ENCODE measurements at regions not wholly inside any gene's neighbourhood (a gene's known extent, or its start where the extent isn't known, plus 50 kb on each side); places are given as distances from the start of the nearest gene placed in this dataset.

DNA sequence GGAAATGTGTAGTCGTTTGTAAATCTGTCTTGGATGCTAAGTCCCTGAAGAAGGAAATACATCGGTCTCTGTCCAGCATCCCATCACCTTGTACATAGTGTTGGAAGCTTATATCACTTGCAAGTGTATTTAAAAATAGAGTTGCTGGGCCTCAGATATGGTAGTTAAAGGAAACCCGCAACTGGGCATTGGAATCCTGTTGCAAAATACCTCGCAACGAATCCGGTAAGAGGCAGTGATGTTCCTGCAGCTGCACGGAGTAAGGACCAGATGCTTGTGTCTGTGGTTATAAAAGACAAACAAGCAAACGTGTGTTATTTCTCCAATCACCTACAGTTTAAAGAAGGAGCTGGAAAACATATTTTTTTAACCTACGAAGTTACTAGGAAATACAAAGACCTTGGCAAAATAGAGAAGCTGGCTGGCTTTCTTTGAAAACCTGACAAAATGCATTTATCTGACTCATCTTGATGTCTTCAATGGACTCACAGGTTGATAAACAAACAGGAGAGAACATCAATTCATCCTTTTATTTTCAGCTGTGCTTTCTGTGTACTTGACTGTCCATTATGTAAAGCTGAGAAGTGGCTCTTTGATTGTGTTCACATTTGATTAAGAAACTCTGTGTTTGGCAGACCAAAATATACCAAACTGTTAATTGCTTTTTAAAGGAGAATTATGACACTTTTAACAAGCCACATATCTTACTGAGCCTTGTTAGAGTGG, 326.4 kb downstream of the SFMBT2 start:
- Histone ChIP-seq H3K4me1 (ENCODE audit: insufficient read depth, low read length) (no peaks in the 10 kb centered on the region), H2AFZ (ENCODE audit: low read length) (no peak overlapping the region), H3K4me2 (ENCODE audit: low read depth, low read length) (no peak overlapping the region), H3K27me3 (ENCODE audit: control insufficient read depth in 1 of 2, insufficient read depth in 2 of 2, low read length in 2 of 2) (peaks cover 0 to 9% of the 10 kb centered on the region in 2 experiments; a peak in 2 of 5 replicates), H4K20me1 (ENCODE audit: insufficient read depth, low read length) (no peaks in the 10 kb centered on the region), H3K27ac (ENCODE audit: extremely low read length, insufficient read depth, low read length) (no peak overlapping the region), H3K79me2 (ENCODE audit: insufficient read depth, low read length) (no peaks in the 10 kb centered on the region), H3K9ac (ENCODE audit: insufficient read depth, low read depth, low read length) (no peak overlapping the region), H3K9me3 (ENCODE audit: low read length) (no peaks in the 10 kb centered on the region), H3K4me3 (replicated peaks in 1 of 3; ENCODE audit: insufficient read depth in 1 of 3, low read depth in 2 of 3, low read length in 3 of 3) (no peak overlapping the region), H3K36me3 (replicated peaks in 1 of 2; ENCODE audit: control insufficient read depth in 1 of 2, insufficient read depth in 2 of 2, low read length in 2 of 2) (no peaks in the 10 kb centered on the region)
- in situ Hi-C loops (cut with HindIII; ENCODE audit: extremely low pct_ligation_motif_present, low pct_unique_long_range_greater_than_20kb) (no loop called here), intact Hi-C loops (cut with micrococcal nuclease; ENCODE audit: unreplicated experiment) (no loop called here)
- BruUV-seq (replicated peaks): no TSS peak
- FAIRE-seq (no peak), DNase-seq (ENCODE audit: low spot score) (no peak), ATAC-seq (no peak)
- ChIA-PET POLR2A (no interaction called here), CTCF (ENCODE audit: low intra/inter-chr PET ratio, low total read pairs) (no interaction called here)
- 10% methylated on average over 9 of the region's 9 CpGs for WGBS (ENCODE audit: low lambda C conversion rate)
- TF ChIP-seq HOXA9 (CRISPR knock-in tag; IDR thresholded peaks at IDR 0.05; ENCODE audit: borderline replicate concordance): no peak
- no peak for TF ChIP-seq HOXA3 (CRISPR knock-in tag; IDR thresholded peaks at IDR 0.05)

DNA sequence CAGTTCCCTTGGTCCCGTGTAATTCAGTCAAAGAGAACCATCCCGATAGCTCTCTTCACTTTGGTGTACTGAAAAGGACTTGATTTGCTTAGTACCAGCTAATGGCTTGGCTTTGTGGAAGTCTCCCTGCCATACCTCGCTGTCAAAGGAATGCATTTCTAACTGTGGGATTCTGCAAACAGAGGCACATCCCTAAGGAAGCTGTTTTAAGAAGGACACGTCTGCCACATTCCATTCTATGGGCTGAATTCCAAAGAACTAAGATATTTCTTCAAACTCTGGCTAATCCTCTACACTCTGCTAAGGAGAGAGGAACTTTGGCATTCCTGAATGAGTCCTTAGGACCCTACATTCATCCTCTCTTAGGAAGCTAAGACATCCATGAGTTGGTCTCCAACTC, 327.9 kb downstream of the SFMBT2 start:
- Histone ChIP-seq H3K9me3 (ENCODE audit: low read length) (no peaks in the 10 kb centered on the region), H3K9ac (ENCODE audit: insufficient read depth, low read depth, low read length) (no peak overlapping the region), H3K27me3 (ENCODE audit: control insufficient read depth in 1 of 2, insufficient read depth in 2 of 2, low read length in 2 of 2) (peaks cover 0 to 9% of the 10 kb centered on the region in 2 experiments; a peak in 2 of 5 replicates), H3K4me2 (ENCODE audit: low read depth, low read length) (no peak overlapping the region), H3K4me3 (replicated peaks in 1 of 3; ENCODE audit: insufficient read depth in 1 of 3, low read depth in 2 of 3, low read length in 3 of 3) (no peak overlapping the region), H4K20me1 (ENCODE audit: insufficient read depth, low read length) (no peaks in the 10 kb centered on the region), H3K36me3 (replicated peaks in 1 of 2; ENCODE audit: control insufficient read depth in 1 of 2, insufficient read depth in 2 of 2, low read length in 2 of 2) (no peaks in the 10 kb centered on the region), H2AFZ (ENCODE audit: low read length) (no peak overlapping the region), H3K27ac (ENCODE audit: extremely low read length, insufficient read depth, low read length) (no peak overlapping the region), H3K79me2 (ENCODE audit: insufficient read depth, low read length) (no peaks in the 10 kb centered on the region), H3K4me1 (ENCODE audit: insufficient read depth, low read length) (no peaks in the 10 kb centered on the region)
- in situ Hi-C loops (cut with HindIII; ENCODE audit: extremely low pct_ligation_motif_present, low pct_unique_long_range_greater_than_20kb): no loop called here
- BruUV-seq (replicated peaks): no TSS peak
- ATAC-seq (no peak), FAIRE-seq (no peak), DNase-seq (ENCODE audit: low spot score) (no peak)
- ChIA-PET CTCF (ENCODE audit: low intra/inter-chr PET ratio, low total read pairs) (no interaction called here), POLR2A (no interaction called here)
- intact Hi-C loops (cut with micrococcal nuclease; ENCODE audit: unreplicated experiment): no loop called here
- WGBS (ENCODE audit: low lambda C conversion rate): 0% methylated on average over 4 of the region's 4 CpGs
- TF ChIP-seq, protein P1, sequence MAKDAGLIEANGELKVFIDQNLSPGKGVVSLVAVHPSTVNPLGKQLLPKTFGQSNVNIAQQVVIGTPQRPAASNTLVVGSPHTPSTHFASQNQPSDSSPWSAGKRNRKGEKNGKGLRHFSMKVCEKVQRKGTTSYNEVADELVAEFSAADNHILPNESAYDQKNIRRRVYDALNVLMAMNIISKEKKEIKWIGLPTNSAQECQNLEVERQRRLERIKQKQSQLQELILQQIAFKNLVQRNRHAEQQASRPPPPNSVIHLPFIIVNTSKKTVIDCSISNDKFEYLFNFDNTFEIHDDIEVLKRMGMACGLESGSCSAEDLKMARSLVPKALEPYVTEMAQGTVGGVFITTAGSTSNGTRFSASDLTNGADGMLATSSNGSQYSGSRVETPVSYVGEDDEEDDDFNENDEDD (CRISPR knock-in tag; IDR thresholded peaks at IDR 0.05; ENCODE audit: borderline replicate concordance): no peak
- TF ChIP-seq STAT5B (CRISPR knock-in tag; IDR thresholded peaks at IDR 0.05): no peak
- no peak for TF ChIP-seq RFXAP (CRISPR knock-in tag; IDR thresholded peaks at IDR 0.05; ENCODE audit: borderline replicate concordance)
- no peak for TF ChIP-seq TP53 (CRISPR knock-in tag; conservative IDR thresholded peaks at IDR 0.05)
- no peak for TF ChIP-seq CREB1 (IDR thresholded peaks at IDR 0.05)
- no peak for TF ChIP-seq CREB1 (CRISPR knock-in tag; IDR thresholded peaks at IDR 0.05)
- TF ChIP-seq ZNF557 (CRISPR knock-in tag; IDR thresholded peaks at IDR 0.05): no peak
- TF ChIP-seq, protein P2, sequence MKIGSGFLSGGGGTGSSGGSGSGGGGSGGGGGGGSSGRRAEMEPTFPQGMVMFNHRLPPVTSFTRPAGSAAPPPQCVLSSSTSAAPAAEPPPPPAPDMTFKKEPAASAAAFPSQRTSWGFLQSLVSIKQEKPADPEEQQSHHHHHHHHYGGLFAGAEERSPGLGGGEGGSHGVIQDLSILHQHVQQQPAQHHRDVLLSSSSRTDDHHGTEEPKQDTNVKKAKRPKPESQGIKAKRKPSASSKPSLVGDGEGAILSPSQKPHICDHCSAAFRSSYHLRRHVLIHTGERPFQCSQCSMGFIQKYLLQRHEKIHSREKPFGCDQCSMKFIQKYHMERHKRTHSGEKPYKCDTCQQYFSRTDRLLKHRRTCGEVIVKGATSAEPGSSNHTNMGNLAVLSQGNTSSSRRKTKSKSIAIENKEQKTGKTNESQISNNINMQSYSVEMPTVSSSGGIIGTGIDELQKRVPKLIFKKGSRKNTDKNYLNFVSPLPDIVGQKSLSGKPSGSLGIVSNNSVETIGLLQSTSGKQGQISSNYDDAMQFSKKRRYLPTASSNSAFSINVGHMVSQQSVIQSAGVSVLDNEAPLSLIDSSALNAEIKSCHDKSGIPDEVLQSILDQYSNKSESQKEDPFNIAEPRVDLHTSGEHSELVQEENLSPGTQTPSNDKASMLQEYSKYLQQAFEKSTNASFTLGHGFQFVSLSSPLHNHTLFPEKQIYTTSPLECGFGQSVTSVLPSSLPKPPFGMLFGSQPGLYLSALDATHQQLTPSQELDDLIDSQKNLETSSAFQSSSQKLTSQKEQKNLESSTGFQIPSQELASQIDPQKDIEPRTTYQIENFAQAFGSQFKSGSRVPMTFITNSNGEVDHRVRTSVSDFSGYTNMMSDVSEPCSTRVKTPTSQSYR (CRISPR knock-in tag; IDR thresholded peaks at IDR 0.05; ENCODE audit: borderline replicate concordance): no peak
- TF ChIP-seq HDAC2 (CRISPR knock-in tag; IDR thresholded peaks at IDR 0.05): no peak
- no peak for TF ChIP-seq ZNF83 (CRISPR knock-in tag; IDR thresholded peaks at IDR 0.05; ENCODE audit: borderline replicate concordance)
- TF ChIP-seq, protein P3, sequence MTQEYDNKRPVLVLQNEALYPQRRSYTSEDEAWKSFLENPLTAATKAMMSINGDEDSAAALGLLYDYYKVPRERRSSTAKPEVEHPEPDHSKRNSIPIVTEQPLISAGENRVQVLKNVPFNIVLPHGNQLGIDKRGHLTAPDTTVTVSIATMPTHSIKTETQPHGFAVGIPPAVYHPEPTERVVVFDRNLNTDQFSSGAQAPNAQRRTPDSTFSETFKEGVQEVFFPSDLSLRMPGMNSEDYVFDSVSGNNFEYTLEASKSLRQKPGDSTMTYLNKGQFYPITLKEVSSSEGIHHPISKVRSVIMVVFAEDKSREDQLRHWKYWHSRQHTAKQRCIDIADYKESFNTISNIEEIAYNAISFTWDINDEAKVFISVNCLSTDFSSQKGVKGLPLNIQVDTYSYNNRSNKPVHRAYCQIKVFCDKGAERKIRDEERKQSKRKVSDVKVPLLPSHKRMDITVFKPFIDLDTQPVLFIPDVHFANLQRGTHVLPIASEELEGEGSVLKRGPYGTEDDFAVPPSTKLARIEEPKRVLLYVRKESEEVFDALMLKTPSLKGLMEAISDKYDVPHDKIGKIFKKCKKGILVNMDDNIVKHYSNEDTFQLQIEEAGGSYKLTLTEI (CRISPR knock-in tag; conservative IDR thresholded peaks at IDR 0.05): no peak
